SIG-M5 (cell line): ENCODE measurements at regions not wholly inside any gene's neighbourhood (a gene's known extent, or its start where the extent isn't known, plus 50 kb on each side); places are given as distances from the start of the nearest gene placed in this dataset.

ENCODE experiments used
- DNase-seq: peaks from one replicate; lab custom pipeline; 2025; lab: John Stamatoyannopoulos, UW

- no peak for DNase-seq
Measured at GRCh38 chr2:144877893-144878292, 358.0 kb upstream of the ZEB2 start.

GRCh38 chr2:144876013-144876412 lies 356.1 kb upstream of the ZEB2 start:
- DNase-seq = no peak

- no peak for DNase-seq
Measured at GRCh38 chr2:144875290-144875969, 355.5 kb upstream of the ZEB2 start.

- no peak for DNase-seq
Measured at GRCh38 chr2:144865670-144866069, 345.8 kb upstream of the ZEB2 start.

- no peak for DNase-seq
Measured at GRCh38 chr2:144859716-144860115, 339.8 kb upstream of the ZEB2 start.

GRCh38 chr2:144858211-144858610 lies 338.3 kb upstream of the ZEB2 start:
- no peak for DNase-seq

GRCh38 chr2:144854596-144854995 lies 334.7 kb upstream of the ZEB2 start:
- no peak for DNase-seq

GRCh38 chr2:144849612-144850011 lies 329.7 kb upstream of the ZEB2 start:
- no peak for DNase-seq

GRCh38 chr2:144848423-144848822 lies 328.5 kb upstream of the ZEB2 start:
- DNase-seq = no peak

- DNase-seq = no peak
Measured at GRCh38 chr2:144847347-144848080, 327.6 kb upstream of the ZEB2 start.

GRCh38 chr2:144836635-144837350 lies 316.9 kb upstream of the ZEB2 start:
- no peak for DNase-seq

GRCh38 chr2:144835634-144836350 lies 315.9 kb upstream of the ZEB2 start:
- DNase-seq = no peak

- no peak for DNase-seq
Measured at GRCh38 chr2:144834998-144835633, 315.2 kb upstream of the ZEB2 start.

GRCh38 chr2:144834363-144834762 lies 314.4 kb upstream of the ZEB2 start:
- no peak for DNase-seq

GRCh38 chr2:144833075-144833637 lies 313.2 kb upstream of the ZEB2 start:
- no peak for DNase-seq

- DNase-seq = no peak
Measured at GRCh38 chr2:144832048-144832447, 312.1 kb upstream of the ZEB2 start.

- no peak for DNase-seq
Measured at GRCh38 chr2:144830543-144830942, 310.6 kb upstream of the ZEB2 start.

GRCh38 chr2:144827404-144827803 lies 307.5 kb upstream of the ZEB2 start:
- no peak for DNase-seq

- no peak for DNase-seq
Measured at GRCh38 chr2:144826105-144826504, 306.2 kb upstream of the ZEB2 start.

GRCh38 chr2:144825331-144826020 lies 305.6 kb upstream of the ZEB2 start:
- no peak for DNase-seq
